ENCODE measurements at regions not wholly inside any gene's neighbourhood (a gene's known extent, or its start where the extent isn't known, plus 50 kb on each side); places are given as distances from the start of the nearest gene placed in this dataset.

GRCh38 chr6:27777126-27777525 is 135.1 kb downstream of the OR2B2 start:
- peaks cover 4 to 9% of the 10 kb centered on the region in 2 experiments for H3K27me3 ChIP-seq (ENCODE audit: control insufficient read depth in 2 of 2, insufficient read depth in 2 of 2, low read length in 2 of 2)
- no TSS peak for BruUV-seq (replicated peaks)
- no peaks in the 10 kb centered on the region for H3K36me3 ChIP-seq (ENCODE audit: control insufficient read depth in 2 of 2, extremely low read depth in 1 of 2, insufficient read depth in 2 of 2, low read length in 2 of 2)
- intact Hi-C loops (cut with micrococcal nuclease) = no loop called here
- H3K9ac ChIP-seq (replicated peaks; ENCODE audit: extremely low read depth, insufficient read depth, low read length) = no peak overlapping the region
- no peaks in the 10 kb centered on the region for H3K9me3 ChIP-seq (replicated peaks; ENCODE audit: control insufficient read depth, insufficient read depth, low read length)
- H3K4me3 ChIP-seq (replicated peaks in 1 of 3; ENCODE audit: insufficient read depth in 1 of 3, low read depth in 1 of 3, low read length in 3 of 3) = no peak overlapping the region
- no peak overlapping the region for H3K4me2 ChIP-seq (ENCODE audit: insufficient read depth, low read length)
- no peak overlapping the region for H2AFZ ChIP-seq (ENCODE audit: low read depth, low read length)
- FAIRE-seq (no peak), DNase-seq (ENCODE audit: low read depth, low spot score) (no peak)
- H3K9me1 ChIP-seq (replicated peaks; ENCODE audit: control insufficient read depth, extremely low read depth, insufficient read depth, low read length) = no peaks in the 10 kb centered on the region
- CTCF ChIA-PET = interaction anchor here (1.6 kb wide), 2 partner anchors 12 to 16 kb away, joined by 5 to 8 read pairs; no protein-coding TSS in a partner anchor
- dilution Hi-C loops (cut with MboI; ENCODE audit: extremely low pct_ligation_motif_present, low sequenced_read_pairs) = no loop called here
- POLR2A ChIA-PET = no interaction called here
- no peak for TF ChIP-seq POLR2AphosphoS5 (IDR thresholded peaks at IDR 0.05; ENCODE audit: insufficient read depth, low read depth, low read length)
- TF ChIP-seq EZH2 (IDR thresholded peaks at IDR 0.05; ENCODE audit: borderline replicate concordance, low read depth, low read length, severe bottlenecking) = no peak
- no peak for TF ChIP-seq POLR2A (IDR thresholded peaks at IDR 0.05; ENCODE audit: low read depth, low read length)
- TF ChIP-seq, protein P1, sequence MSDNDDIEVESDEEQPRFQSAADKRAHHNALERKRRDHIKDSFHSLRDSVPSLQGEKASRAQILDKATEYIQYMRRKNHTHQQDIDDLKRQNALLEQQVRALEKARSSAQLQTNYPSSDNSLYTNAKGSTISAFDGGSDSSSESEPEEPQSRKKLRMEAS (IDR thresholded peaks at IDR 0.05; ENCODE audit: insufficient read depth, insufficient read length) = no peak
- TF ChIP-seq CTCF (IDR thresholded peaks at IDR 0.05; ENCODE audit: extremely low read depth in 1 of 2, insufficient read depth in 1 of 2, low read depth in 1 of 2, low read length in 2 of 2) = no peak
- TF ChIP-seq JUN (IDR thresholded peaks at IDR 0.05; ENCODE audit: borderline replicate concordance, insufficient read depth, insufficient read length, low read depth) = no peak
- H3K27ac ChIP-seq (ENCODE audit: insufficient read depth, low read depth, low read length) = no peak overlapping the region
- H3K4me1 ChIP-seq (ENCODE audit: control insufficient read depth, extremely low read depth, insufficient read depth, low read length) = peaks cover 2% of the 10 kb centered on the region
- no peaks in the 10 kb centered on the region for H4K20me1 ChIP-seq (replicated peaks; ENCODE audit: control insufficient read depth, extremely low read depth, insufficient read depth, low read length)
- H3K79me2 ChIP-seq (ENCODE audit: control insufficient read depth, insufficient read depth, low read length) = no peaks in the 10 kb centered on the region

DNA sequence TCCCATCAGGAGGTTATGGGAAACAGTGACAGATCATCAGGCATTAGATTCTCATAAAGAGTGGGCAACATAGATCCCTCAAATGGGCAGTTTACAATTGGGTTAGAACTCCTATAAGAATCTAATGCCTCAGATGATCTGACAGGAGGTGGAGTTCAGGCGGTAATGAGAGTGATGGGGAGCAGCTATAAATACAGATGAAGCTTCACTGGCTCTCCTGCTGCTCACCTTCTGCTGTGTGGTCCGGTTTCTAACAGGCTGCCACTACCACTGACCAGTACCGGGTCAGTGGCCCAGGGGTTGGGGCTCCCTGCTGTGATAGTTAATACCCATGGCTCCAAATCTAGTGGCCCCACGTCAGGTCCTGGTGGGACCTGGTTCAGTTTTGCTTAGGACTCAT is 135.7 kb downstream of the OR2B2 start:
- no TSS peak for BruUV-seq (replicated peaks)

More for the DNA sequence above, 135.7 kb downstream of the OR2B2 start:
- intact Hi-C loops (cut with micrococcal nuclease) = no loop called here
- FAIRE-seq (no peak), DNase-seq (ENCODE audit: low read depth, low spot score) (no peak)
- dilution Hi-C loops (cut with MboI; ENCODE audit: extremely low pct_ligation_motif_present, low sequenced_read_pairs) = no loop called here
- no peak overlapping the region for H3K4me3 ChIP-seq (replicated peaks in 1 of 3; ENCODE audit: insufficient read depth in 1 of 3, low read depth in 1 of 3, low read length in 3 of 3)
- ChIA-PET POLR2A (no interaction called here), CTCF (interaction anchor here (0.9 to 1.6 kb wide), 2 partner anchors 15 to 20 kb away, joined by 3 to 5 read pairs; no protein-coding TSS in a partner anchor)
- H3K9ac ChIP-seq (replicated peaks; ENCODE audit: extremely low read depth, insufficient read depth, low read length) = no peak overlapping the region
- no peaks in the 10 kb centered on the region for H3K9me1 ChIP-seq (replicated peaks; ENCODE audit: control insufficient read depth, extremely low read depth, insufficient read depth, low read length)
- no peaks in the 10 kb centered on the region for H4K20me1 ChIP-seq (replicated peaks; ENCODE audit: control insufficient read depth, extremely low read depth, insufficient read depth, low read length)
- TF ChIP-seq JUN (IDR thresholded peaks at IDR 0.05; ENCODE audit: borderline replicate concordance, insufficient read depth, insufficient read length, low read depth) (no peak), POLR2A (IDR thresholded peaks at IDR 0.05; ENCODE audit: low read depth, low read length) (no peak), EZH2 (IDR thresholded peaks at IDR 0.05; ENCODE audit: borderline replicate concordance, low read depth, low read length, severe bottlenecking) (no peak), MYC (IDR thresholded peaks at IDR 0.05; ENCODE audit: low read depth, low read length) (no peak), FOS (IDR thresholded peaks at IDR 0.05; ENCODE audit: borderline replicate concordance, insufficient read depth, low read length) (no peak), CTCF (IDR thresholded peaks at IDR 0.05; ENCODE audit: extremely low read depth in 1 of 2, insufficient read depth in 1 of 2, low read depth in 1 of 2, low read length in 2 of 2) (no peak), POLR2AphosphoS5 (IDR thresholded peaks at IDR 0.05; ENCODE audit: insufficient read depth, low read depth, low read length) (no peak), GATA2 (IDR thresholded peaks at IDR 0.05; ENCODE audit: insufficient read depth, insufficient read length, low read depth, low read length) (no peak)
- TF ChIP-seq, protein P1 (IDR thresholded peaks at IDR 0.05; ENCODE audit: insufficient read depth, insufficient read length) = no peak
- H2AFZ ChIP-seq (ENCODE audit: low read depth, low read length) = no peak overlapping the region
- no peak overlapping the region for H3K4me2 ChIP-seq (ENCODE audit: insufficient read depth, low read length)
- no peaks in the 10 kb centered on the region for H3K9me3 ChIP-seq (replicated peaks; ENCODE audit: control insufficient read depth, insufficient read depth, low read length)
- no peak overlapping the region for H3K27ac ChIP-seq (ENCODE audit: insufficient read depth, low read depth, low read length)
- no peaks in the 10 kb centered on the region for H3K79me2 ChIP-seq (ENCODE audit: control insufficient read depth, insufficient read depth, low read length)
- H3K36me3 ChIP-seq (ENCODE audit: control insufficient read depth in 2 of 2, extremely low read depth in 1 of 2, insufficient read depth in 2 of 2, low read length in 2 of 2) = no peaks in the 10 kb centered on the region
- peaks cover 2% of the 10 kb centered on the region for H3K4me1 ChIP-seq (ENCODE audit: control insufficient read depth, extremely low read depth, insufficient read depth, low read length)
- peaks cover 7 to 13% of the 10 kb centered on the region in 2 experiments for H3K27me3 ChIP-seq (ENCODE audit: control insufficient read depth in 2 of 2, insufficient read depth in 2 of 2, low read length in 2 of 2)

Data from endothelial cell of umbilical vein (primary cell).